Colonic mucosa (tissue), 4 donors: ENCODE measurements at regions not wholly inside any gene's neighbourhood (a gene's known extent, or its start where the extent isn't known, plus 50 kb on each side); places are given as distances from the start of the nearest gene placed in this dataset.

Experiments
- DNase-seq: peaks from one replicate; pipeline ENCODE4 v3.0.0-alpha.2; 2020
- H3K27ac ChIP-seq: fragments of 200-600 bp; one replicate; pipeline ENCODE4 v1.8.0; 2021
- H3K27me3 ChIP-seq: fragments of 200-600 bp; one replicate; pipeline ENCODE4 v1.8.0; 2021
- H3K36me3 ChIP-seq: fragments of 200-600 bp; one replicate; pipeline ENCODE4 v1.8.0; 2021
- H3K4me1 ChIP-seq: fragments of 200-600 bp; one replicate; pipeline ENCODE4 v1.8.0; 2021; ENCODE audit warnings: mild to moderate bottlenecking
- H3K4me3 ChIP-seq: fragments of 200-600 bp; one replicate; pipeline ENCODE4 v1.8.0; 2021
- H3K9ac ChIP-seq, 2 donors: one replicate each; pipeline ENCODE4 v1.7.0; 2013; ENCODE audit warnings: control low read depth in 2 of 2, low read depth in 2 of 2, low read length in 2 of 2
- H3K9me3 ChIP-seq: fragments of 200-600 bp; one replicate; pipeline ENCODE4 v1.8.0; 2021
- CTCF ChIP-seq: fragments of 200-600 bp; IDR thresholded peaks from one replicate; pipeline ENCODE4 v1.8.0; 2022; ENCODE audit warnings: antibody characterized with exemption, mild to moderate bottlenecking
- intact Hi-C: fragments of 100-400 bp; cut with DNase I; formaldehyde crosslinking; loops from one replicate; pipeline ENCODE4 v1.14.1; 2022
- donor health status: healthy.
- donor health status: DM: no; HTN: no; CAD: no.
- donor health status: DM: no; HTN: no; CAD: no.

- no peaks in the 10 kb centered on the region for H3K9me3 ChIP-seq
- DNase-seq = no peak
- H3K36me3 ChIP-seq = no peaks in the 10 kb centered on the region
- no peak overlapping the region for H3K27ac ChIP-seq
- no peaks in the 10 kb centered on the region for H3K4me1 ChIP-seq
- no peak for TF ChIP-seq CTCF
- intact Hi-C loops = no loop called here
- no peaks in the 10 kb centered on the region for H3K27me3 ChIP-seq
- no peak overlapping the region for H3K4me3 ChIP-seq
- H3K9ac ChIP-seq = no peak overlapping the region
These were observed 339.8 kb downstream of the TMEM121 start for GRCh38 chr14:105865904-105866840.

- intact Hi-C loops = no loop called here
- no peaks in the 10 kb centered on the region for H3K27me3 ChIP-seq
- H3K4me1 ChIP-seq = no peaks in the 10 kb centered on the region
- no peaks in the 10 kb centered on the region for H3K36me3 ChIP-seq
- TF ChIP-seq CTCF = no peak
- H3K27ac ChIP-seq = no peak overlapping the region
- no peaks in the 10 kb centered on the region for H3K9me3 ChIP-seq
- no peak overlapping the region for H3K4me3 ChIP-seq
- DNase-seq = no peak
- no peak overlapping the region for H3K9ac ChIP-seq
These were observed 340.5 kb downstream of the TMEM121 start for GRCh38 chr14:105866841-105867321.

- H3K36me3 ChIP-seq = no peaks in the 10 kb centered on the region
- no peak for TF ChIP-seq CTCF
- no peak overlapping the region for H3K9ac ChIP-seq
- no peaks in the 10 kb centered on the region for H3K4me1 ChIP-seq
- no peaks in the 10 kb centered on the region for H3K9me3 ChIP-seq
- H3K27ac ChIP-seq = no peak overlapping the region
- intact Hi-C loops = no loop called here
- no peaks in the 10 kb centered on the region for H3K27me3 ChIP-seq
- DNase-seq = no peak
- no peak overlapping the region for H3K4me3 ChIP-seq
These were observed 341.7 kb downstream of the TMEM121 start for GRCh38 chr14:105867961-105868599.

GRCh38 chr14:105871590-105871989, 345.2 kb downstream of the TMEM121 start:
- no peaks in the 10 kb centered on the region for H3K9me3 ChIP-seq
- H3K27me3 ChIP-seq = no peaks in the 10 kb centered on the region
- no peak overlapping the region for H3K9ac ChIP-seq
- intact Hi-C loops = no loop called here
- no peak overlapping the region for H3K27ac ChIP-seq
- no peak for TF ChIP-seq CTCF
- no peaks in the 10 kb centered on the region for H3K36me3 ChIP-seq
- H3K4me3 ChIP-seq = no peak overlapping the region
- no peak for DNase-seq
- H3K4me1 ChIP-seq = no peaks in the 10 kb centered on the region

GRCh38 chr14:105873870-105874512, 347.6 kb downstream of the TMEM121 start:
- Histone ChIP-seq H3K4me3 (no peak overlapping the region), H3K27me3 (no peaks in the 10 kb centered on the region), H3K9me3 (no peaks in the 10 kb centered on the region), H3K4me1 (no peaks in the 10 kb centered on the region), H3K27ac (no peak overlapping the region), H3K9ac (no peak overlapping the region), H3K36me3 (no peaks in the 10 kb centered on the region)
- intact Hi-C loops = no loop called here
- TF ChIP-seq CTCF = no peak
- no peak for DNase-seq
